ENCODE measurements at regions not wholly inside any gene's neighbourhood (a gene's known extent, or its start where the extent isn't known, plus 50 kb on each side); places are given as distances from the start of the nearest gene placed in this dataset.

DNA sequence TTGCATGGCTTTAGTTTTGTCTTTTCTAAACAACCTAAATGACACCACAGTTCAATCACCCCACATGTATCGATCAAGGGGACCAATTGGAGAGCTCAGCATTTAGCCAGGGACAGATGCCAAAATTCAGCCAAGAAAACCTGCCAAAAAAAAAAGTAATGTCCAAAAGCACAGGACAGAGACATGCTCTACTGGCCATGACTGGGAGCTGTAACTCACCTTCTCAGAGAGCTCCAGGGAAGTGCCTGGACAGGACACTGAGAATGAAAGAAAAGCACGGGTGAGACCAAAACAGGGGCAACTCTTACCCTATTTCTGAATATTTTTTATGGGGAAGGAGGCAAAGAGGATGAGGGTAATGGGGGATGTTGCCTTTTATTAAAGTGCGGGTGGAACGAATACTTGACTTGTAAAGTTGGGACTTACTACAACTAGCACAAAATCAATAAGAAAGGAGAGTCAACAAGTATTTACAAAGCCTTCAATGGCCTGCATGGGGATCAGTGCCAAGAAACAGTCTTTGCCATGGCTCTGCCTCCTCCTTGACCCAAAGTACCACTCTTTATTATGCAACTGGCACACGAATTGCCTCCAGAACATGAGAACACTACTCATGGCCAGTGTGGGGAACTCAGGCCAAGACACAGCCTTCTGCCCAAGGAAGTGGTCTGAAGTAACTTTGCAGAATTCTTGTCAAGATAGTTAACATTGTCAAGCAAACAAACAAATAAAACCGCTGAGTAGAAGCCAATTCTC, 72.9 kb upstream of the HK2 start:
- no peak for DNase-seq

DNA sequence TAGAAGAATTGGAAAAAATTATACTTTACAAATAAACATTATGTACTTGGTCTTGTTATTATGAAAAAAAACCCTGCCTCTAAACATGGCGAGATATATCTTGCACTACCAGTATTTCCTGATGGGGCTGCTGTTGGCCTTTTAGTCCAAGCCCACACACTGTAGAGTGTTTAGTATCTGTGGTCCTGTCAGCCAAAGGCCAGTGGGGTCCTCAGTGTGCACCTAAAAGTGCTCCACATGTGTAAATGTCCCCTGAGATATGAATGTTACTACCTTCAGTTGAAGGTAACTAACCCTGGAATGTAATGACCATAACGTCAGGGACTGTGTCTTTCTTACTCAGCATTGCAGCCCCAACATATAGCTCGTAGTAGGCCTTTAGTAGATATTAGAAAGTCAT, 71.1 kb upstream of the HK2 start:
- no peak for DNase-seq

DNA sequence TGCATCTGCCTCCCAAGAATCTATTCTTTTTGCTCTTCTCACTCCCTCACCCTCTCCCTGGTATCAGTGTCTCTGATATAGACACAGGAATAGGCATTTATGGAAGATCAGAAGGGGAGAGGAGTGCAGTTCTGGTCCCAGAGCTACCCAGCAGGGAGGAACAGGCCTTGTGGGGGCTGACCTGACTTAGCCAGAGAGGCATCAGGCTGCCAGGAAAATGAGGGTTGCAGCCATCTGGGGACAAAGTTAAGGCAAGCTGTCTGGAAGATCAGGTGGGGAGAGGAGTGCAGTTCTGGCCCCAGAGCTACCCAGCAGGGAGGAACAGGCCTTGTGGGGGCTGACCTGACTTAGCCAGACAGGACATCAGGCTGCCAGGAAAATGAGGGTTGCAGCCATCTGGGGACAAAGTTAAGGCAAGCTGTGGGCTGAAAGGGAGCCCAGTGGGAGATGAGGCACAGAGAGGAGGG, 69.9 kb upstream of the HK2 start:
- DNase-seq, result no peak

DNA sequence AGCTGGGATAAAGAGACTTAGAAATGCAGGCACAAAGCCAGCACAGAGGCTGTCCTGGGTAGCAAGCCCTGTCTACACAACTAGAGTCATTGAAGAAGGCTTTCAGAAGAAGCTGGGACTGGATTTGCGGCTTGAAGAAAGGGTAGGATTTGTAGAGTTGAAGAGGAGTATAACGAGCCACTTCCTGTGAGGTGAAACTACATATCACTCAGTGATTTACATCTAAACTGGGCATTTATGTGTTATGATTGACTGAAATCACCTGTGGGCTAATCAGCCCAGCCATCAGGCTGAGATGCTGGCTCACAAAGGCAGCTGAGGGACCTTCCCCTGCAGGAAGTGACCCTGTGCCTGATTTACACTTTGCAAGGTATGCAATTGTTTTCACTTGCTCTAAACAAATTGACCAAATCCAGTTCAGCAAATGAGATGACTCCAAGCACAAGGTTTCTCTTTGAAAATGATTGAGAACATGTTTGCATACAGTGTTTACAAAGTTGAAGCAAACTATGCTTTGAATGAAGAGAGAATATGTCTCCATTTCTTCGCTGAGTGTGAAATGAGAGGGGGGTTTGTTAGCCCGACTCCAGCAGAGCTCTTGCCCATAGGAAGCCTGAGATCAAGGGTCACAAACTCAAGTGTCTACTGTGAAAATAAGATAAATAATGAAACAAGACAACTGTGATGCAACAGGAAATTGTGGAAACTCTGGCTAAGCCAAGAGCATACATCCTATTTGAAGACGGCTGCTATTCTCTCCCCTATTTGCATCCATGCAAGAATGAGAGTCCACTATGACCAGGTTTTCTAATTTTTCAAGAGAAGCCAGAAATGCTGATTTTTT, 69.3 kb upstream of the HK2 start:
- no peak for DNase-seq

DNA sequence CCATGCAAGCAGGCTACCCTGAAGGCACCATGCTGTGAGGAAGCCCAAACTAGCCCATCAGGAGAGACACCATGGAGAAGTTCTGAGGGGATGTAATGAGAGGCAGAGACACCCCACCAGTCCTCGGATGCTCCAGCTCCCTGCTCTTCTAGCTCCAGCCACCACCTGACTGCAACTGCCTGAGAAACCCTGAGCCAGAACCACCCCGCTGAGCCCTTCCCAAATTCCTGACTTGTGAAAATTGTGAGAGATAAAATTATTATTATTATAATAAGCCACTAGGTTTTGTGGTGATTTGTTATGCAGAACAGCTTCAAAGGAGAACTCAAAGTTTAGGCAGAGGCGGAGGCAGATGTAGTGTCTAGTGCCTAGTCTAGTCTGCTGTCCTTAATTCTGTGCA, 67.1 kb upstream of the HK2 start:
- no peak for DNase-seq

DNA sequence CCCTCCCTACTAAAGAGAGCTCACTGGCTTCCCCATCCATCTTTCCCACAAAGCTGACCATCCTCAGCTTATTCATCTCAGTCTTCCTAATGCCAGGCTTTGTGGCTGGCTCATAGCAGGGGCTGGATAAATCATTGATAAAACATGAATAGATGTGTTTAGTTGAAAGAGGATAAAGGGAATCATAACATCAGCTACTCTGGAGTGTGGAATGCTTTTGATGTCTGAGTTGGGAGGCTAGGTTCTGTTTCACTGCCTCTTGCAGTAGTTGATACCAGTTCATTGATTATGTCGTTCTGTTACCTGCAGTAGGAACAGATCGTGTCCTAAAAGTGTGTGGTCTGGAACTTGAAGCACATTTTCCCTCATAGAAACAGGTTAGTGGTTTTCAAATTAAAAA, 66.3 kb upstream of the HK2 start:
- DNase-seq, result no peak

DNA sequence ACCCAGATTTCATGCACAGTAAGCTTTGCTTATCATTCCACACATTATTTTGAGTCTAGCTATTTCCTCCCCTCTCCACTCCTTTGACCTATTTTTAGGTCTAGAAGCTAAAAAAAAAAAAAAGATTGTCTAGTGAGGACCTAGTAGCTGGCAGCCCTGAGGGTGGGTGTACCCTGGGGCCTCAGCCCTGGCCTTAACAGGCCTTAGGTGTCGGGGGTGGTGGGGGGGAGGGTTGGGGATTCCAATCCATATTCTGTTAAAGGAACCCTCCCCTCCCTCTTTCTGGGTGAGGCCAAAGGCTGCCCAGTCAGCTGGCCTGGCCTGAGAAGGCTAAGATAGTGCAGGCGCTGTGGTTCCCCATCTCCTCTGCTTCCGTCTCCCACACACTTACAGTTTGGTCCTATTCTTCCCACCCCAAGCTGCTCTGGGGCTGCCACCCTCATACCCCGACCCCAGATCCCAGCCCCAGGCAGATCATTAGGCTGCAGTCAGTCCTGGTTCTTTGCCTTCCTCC, 65.5 kb upstream of the HK2 start:
- no peak for DNase-seq

DNA sequence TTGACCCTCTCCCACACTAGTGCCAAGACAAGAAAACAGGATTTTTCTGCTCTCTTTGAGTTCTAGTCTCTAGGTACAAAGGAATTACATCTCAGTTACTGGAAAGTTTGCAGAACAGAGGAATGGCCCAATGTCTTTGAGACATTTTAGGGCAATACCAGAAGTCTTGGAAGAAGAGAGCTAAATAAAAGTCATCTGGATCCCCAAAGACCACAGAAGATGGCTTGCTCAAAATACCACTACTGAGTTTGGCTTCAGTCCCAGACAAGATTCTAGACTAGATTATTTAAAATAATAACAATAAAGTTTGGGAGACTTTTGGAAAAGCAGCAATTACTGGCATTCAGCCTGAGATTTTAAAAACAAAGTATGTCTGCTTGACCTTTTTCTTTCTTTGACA, 61.9 kb upstream of the HK2 start:
- DNase-seq, result no peak

DNA sequence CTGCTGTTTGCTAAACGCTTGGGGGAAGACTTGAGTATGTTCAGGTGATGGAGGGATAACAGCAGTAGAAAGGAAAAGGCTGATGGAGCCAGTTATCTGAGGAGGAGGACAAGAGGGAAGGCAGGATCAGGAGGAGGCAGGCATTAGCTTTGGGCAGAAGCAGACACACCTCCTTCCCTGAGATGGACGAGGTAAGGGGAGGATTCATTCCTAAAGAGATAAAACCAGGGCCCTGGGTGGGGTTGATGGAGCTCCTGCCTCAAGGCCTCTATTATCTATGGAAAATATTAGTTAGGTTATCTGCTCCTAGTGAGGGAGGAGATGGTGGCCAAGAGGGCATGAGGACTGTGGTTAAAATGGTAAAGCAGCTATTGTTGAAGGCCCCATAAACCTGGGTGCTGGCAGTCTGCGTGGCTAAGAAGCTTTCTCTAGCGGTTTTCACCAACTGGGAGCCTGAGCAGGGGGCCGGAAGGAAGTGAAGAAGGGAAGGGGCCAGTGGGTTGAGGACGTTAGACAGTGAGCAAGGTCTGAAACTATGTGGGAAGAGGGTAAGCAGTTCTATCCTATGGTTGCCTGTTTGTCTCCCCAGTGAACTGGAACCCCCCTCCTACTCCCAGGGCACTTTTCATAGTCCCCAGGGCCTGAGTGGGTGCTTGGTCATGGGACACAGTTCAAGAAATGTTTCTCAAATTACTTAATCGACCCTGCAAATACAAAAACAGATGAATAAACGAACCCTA, 56.6 kb upstream of the HK2 start:
- DNase-seq, result no peak

DNA sequence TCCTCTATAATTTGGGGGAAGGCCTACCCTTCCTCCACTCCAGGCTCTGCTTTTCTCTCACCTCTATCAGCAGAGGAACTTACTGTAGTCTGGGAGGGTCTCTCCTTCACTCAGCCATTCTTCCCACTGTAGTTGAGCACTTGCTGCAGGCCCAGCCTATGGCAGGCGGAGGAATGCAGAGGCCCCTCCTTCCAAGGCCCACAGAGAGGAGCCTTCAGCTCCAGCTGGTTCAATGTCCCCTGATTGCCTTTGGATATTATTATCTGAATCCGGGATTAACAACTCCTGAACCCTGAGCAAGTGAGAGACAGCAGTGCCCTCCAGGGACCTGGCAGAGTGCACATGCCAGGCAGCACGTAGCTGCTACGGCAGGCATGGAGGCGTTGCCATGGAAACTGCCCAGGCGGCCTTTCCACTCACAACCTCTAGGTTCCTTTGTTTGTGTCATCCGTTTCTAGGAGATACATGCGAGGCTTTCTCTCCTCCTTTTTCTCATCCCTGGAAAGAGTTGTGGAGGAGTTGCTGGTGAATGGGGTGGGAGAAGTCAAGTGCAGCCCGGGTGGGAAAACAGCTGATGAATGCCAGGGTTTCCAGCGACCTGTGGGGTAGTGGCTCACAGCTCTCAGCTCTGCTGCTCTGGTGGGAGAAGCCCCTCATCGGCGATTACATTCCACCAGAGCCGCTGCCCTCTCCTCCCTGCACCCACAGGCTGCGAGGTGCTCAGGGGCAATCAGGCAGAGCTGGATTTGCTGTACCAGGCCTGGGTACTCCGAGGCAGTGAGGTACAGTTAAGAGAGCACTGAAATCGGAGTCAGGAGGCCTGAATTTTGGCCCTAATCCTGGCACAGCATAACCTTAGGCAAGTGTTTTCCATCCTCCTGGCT, 55.3 kb upstream of the HK2 start:
- DNase-seq, result peak; percentile 41

DNA sequence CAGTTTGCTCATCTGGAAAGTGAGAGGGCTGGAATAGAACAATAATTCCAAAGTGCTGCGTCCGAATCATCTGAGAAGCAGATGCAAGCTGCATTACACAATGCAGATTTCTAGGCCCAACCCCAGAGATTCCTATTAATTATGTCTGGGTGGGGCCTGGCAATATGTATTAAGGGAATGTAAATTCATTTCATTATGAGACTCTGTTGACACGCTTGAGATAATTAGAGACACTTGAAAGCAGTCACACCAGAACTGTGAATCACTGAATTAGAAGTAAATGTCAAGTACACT, 54.7 kb upstream of the HK2 start:
- DNase-seq, result no peak

DNA sequence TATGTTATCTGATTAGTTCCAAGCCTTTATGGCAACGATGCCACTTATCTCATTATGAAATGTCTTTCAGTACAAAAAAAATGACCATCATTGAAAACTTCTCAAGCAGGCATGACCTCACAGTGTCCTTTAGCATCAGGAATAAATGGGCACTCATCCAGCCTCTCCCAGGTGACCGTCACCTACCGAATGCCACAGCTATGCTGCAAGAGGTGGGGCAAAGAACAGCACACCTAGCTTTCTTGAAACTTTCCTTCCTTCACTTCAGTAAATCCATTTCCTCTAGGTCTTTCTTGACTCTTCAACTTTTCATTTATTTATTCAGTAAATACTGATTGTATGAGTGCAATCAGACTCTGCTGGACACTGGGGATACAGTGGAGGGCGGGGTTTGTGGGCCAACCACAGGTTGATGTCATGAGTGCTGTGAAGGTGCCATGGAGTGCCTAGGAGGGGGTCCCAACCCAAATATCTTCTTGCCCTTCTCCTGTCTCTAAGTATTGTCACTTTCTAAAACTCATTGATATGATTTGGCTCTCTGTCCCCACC, 54.3 kb upstream of the HK2 start:
- no peak for DNase-seq

All from T1000 (cell line).